GM12891 (cell line): ENCODE measurements at regions not wholly inside any gene's neighbourhood (a gene's known extent, or its start where the extent isn't known, plus 50 kb on each side); places are given as distances from the start of the nearest gene placed in this dataset.

Source experiments
- PAX5 ChIP-seq: IDR thresholded peaks from 2 replicates; pipeline ENCODE4 v1.6.1; 2011; ENCODE audit warnings: low read length, moderate library complexity, mild to moderate bottlenecking; ENCODE audit not compliant: insufficient read depth, severe bottlenecking
- POLR2A ChIP-seq: IDR thresholded peaks from 2 replicates; pipeline ENCODE4 v1.6.1; 2011; ENCODE audit warnings: low read depth, low read length, control low read depth
- POLR2AphosphoS5 ChIP-seq: IDR thresholded peaks from 2 replicates; pipeline ENCODE4 v1.6.1; 2011; ENCODE audit warnings: low read depth, low read length, control low read depth
- POU2F2 ChIP-seq: IDR thresholded peaks from 2 replicates; pipeline ENCODE4 v1.6.1; 2011; ENCODE audit warnings: low read depth, mild to moderate bottlenecking, control low read depth, low read length, moderate library complexity

- TF ChIP-seq POLR2A (no peak), PAX5 (no peak), POLR2AphosphoS5 (no peak), POU2F2 (no peak)
Observed at GRCh38 chr4:165700855-165701254, 172.2 kb upstream of the TLL1 start.
